RCC 7860 (cell line): ENCODE measurements at regions not wholly inside any gene's neighbourhood (a gene's known extent, or its start where the extent isn't known, plus 50 kb on each side); places are given as distances from the start of the nearest gene placed in this dataset.
"Not testable (repeated sequence)": the region's sequence is repeated elsewhere in the genome, so short reads cannot be mapped to it uniquely, and the experiment has no call there.

Experiments
- DNase-seq: peaks from one replicate; pipeline ENCODE4 v3.0.0-alpha.2; 2015; ENCODE audit warnings: low spot score
- FAIRE-seq: peaks from 2 replicates; lab custom pipeline; 2012; peaks lifted over from hg19 to GRCh38; lab: Jason Lieb, UNC

DNA sequence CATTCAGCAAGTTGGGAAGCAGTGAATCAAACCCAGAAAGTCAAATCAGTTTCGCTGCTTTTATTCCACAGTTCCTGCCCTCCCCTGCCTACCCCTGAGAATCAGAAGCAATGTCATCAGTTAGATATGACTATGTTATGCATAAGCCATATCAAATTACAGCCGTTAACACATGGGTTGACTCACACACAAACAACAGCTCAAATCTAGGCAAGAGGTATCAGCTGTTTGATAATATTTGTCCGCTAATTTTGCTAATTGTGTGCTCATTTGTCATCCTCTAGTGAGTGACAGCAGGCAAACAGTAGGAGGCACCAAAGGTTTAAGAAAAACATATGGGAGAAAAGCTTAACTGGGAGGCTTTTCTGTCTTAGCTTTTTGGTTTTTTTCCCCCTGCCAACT is 327.4 kb upstream of the CCL2 start:
- FAIRE-seq (no peak), DNase-seq (no peak)

- FAIRE-seq (no peak), DNase-seq (no peak)
Measured at GRCh38 chr17:33929181-33929724, 325.8 kb upstream of the CCL2 start.

DNA sequence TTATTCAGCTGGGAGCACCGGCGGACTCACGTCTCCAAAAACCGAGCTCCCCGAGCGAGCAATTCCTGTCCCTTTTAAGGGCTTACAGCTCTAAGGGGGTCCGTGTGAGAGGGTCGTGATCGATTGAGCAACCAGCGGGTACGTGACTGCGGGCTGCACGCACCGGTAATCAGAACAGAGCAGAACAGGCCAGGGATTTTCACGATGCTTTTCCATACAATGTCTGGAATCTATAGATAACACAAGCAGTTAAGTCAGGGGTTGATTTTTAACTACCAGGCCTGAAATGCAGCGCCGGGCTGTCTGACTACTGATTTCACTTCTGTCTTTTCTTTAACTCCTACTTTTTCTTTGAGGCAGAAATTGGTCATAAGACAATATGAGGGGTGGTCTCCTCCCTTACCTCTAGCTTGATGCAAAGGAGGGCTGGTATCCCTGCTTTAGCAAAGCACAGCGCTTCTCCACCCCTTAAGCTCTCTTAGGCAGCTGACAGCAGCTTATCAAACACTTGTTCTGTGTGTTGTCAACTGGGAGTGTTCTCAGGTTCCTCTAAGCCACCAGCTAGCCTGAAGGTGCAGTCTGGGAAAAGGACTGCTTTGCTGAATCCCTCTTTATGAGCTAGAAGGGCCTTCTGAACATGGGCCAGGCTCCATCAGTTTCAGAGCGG is 323.8 kb upstream of the CCL2 start:
- not testable (repeated sequence) for DNase-seq, FAIRE-seq

- DNase-seq, result no peak
- FAIRE-seq, result no peak
Measured at GRCh38 chr17:33932996-33933395, 322.1 kb upstream of the CCL2 start.

DNA sequence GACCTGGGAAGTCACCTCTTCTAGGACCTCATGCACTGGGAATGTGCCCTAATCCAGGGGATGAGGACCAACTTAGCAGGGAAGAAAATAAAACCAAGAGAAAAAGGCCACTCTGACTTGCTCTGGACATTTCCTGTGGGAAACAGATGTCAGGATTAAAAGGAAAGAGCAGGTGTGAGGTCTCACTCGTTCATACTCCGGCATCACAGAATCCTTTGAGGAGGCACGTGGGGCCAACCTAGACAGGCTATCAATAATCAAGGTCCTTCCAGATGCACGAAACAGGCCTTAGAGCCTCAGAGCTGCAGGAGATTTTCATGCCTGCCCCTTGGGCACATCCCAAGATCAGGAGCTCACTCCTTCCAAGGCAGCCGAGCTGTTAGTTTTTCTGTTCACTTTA is 321.5 kb upstream of the CCL2 start:
- FAIRE-seq (no peak), DNase-seq (no peak)

DNA sequence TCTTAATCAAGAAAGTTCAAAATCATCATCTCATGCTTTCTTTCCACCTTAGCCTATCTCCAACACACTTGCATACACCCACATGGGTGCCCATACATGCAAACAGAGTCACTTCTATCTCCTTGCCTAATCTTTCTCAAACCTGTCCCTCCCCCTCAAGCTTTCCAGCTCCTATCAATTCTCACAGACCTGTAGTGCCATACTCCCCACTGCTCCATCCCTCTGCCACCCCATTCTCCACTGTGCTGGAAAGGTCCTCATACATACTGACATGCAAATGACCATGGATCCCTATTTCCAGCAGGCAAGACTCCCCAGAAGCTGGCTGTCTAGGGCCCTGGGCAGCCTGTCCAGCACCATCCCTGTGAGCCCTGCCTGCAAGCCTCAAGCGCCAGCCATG is 320.4 kb upstream of the CCL2 start:
- DNase-seq, result no peak
- FAIRE-seq, result no peak

DNA sequence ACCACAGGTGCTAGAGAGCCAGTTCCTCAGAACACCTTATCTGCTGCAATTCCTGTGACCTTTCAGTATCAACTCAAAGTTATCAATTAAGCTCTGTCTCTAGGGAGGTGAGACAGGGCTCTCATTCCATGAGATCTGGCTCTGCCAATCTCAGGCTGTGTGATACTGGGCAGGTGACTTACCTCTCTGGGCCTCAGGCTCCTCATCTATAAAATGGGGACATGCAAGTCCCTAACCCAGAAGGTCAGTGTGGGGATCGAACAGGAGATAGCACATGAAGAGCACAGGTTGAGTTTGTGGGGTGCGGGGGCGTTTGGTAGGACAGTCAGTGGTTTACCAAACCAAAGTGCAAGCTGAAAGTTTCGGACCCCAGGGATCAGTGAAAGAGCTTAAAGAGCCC is 319.3 kb upstream of the CCL2 start:
- FAIRE-seq (no peak), DNase-seq (no peak)

- DNase-seq (no peak), FAIRE-seq (no peak)
Measured at GRCh38 chr17:33936764-33937163, 318.3 kb upstream of the CCL2 start.

- DNase-seq, result no peak
- FAIRE-seq, result no peak
Measured at GRCh38 chr17:33939959-33940358, 315.1 kb upstream of the CCL2 start.

- FAIRE-seq (no peak), DNase-seq (no peak)
Measured at GRCh38 chr17:33940769-33941370, 314.2 kb upstream of the CCL2 start.

- FAIRE-seq, result no peak
- DNase-seq, result no peak
Measured at GRCh38 chr17:33941744-33942143, 313.3 kb upstream of the CCL2 start.

DNA sequence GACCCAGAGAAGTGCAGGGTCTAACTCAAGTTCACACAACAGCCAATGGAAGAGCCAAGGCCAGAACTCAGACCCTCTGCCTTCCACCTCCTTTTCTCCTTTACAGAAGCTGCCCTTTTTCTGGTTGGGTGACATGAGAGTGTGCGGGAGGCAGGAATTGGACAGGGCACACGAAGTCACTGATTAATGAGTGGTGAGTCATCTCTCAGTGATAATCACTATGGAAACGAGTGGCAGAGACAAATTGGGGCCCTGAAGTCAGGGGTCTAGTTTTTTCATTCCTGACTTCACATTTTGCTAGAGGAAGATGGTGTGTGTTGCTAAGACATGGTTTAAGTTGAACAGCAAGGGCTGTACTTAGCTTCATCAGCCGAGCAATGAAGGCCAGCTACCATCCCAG is 312.7 kb upstream of the CCL2 start:
- DNase-seq (no peak), FAIRE-seq (no peak)

- no peak for DNase-seq
- FAIRE-seq, result no peak
Measured at GRCh38 chr17:33944412-33944811, 310.7 kb upstream of the CCL2 start.

GRCh38 chr17:33944826-33945225 is 310.3 kb upstream of the CCL2 start:
- no peak for FAIRE-seq
- DNase-seq, result no peak

DNA sequence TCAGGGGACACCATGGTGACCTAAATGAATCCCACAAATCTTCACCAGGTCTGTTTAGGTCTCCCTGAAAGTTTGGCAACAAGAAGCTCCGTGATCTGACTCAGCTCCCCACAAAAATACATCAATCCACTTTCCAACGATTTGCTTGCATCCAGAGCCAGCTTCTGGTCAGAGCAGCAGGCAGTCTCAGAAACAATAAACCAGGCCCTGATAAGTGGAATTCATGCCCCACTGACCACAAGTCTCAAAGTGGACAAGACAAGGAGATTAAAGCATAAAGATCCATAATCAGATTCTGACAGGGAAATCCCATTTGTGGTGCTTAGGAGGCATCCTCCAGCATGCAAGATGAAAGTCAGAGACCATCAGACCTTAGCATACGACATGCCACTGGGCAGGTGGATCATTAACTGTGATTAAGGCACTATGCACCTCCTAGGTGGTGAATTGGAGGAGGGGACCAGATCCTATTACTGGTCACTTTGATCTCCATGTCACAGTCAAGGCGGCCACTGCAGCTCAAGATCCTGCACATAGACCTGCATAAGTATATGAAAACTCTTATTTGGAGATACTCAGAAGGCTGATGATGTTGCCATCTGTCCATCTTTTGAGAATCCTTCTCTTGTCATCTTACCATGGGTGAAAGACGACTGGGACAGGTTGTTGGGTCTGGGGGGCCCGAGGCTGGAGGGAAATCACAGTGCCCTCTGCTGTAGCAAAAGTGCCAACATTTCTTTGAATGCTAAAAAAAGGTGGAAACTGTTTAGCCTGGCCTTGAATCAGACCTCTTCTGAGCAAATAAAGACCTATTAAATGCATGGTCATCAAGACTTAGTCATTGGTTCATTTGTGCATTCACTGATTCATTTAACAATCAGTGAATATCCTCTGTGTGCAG is 309.2 kb upstream of the CCL2 start:
- FAIRE-seq (no peak), DNase-seq (no peak)

- DNase-seq (no peak), FAIRE-seq (no peak)
Measured at GRCh38 chr17:33947762-33948161, 307.3 kb upstream of the CCL2 start.

GRCh38 chr17:33948309-33948708 is 306.8 kb upstream of the CCL2 start:
- FAIRE-seq (no peak), DNase-seq (no peak)

DNA sequence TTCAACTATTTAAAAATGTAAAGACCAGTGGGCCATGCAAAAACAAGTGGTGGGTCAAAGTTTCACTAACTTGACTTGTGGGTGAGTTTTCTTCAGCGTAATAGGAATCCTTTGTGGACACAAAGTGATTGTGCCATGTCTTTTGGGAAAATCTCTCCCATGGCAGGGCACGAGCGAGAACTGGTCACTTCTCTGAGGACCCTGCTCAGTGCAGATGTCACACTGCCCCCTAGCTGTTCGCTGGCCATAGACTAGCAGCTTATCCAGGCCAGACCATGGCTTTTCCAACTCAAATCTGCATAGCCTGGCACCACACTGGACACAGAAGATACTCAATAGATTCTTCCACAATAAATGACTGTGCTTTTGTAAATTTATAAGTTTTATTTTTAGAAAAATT is 306.0 kb upstream of the CCL2 start:
- DNase-seq (no peak), FAIRE-seq (no peak)

DNA sequence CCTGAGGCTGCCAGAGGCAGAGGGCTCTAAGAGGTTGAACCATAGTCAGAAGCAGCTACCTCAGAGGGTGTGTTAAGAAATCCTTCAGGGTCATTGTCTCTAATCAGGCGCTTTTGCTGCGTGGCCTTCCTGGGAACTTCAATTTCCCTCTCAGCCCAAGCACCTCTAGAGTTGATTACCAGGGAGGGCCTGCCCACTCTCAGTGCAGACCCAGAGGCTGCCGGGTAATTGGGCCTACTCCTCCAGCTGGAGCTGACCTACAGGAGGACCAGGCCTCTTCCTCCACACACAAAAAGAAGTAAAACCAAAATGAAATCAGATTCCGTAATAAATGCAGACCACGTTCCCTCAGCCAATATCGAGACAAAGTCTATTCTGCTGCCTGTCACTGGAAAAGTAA is 305.0 kb upstream of the CCL2 start:
- FAIRE-seq, result no peak
- DNase-seq, result no peak

GRCh38 chr17:33952425-33952824 is 302.7 kb upstream of the CCL2 start:
- no peak for DNase-seq
- no peak for FAIRE-seq

- DNase-seq (no peak), FAIRE-seq (no peak)
Measured at GRCh38 chr17:33954597-33954996, 300.5 kb upstream of the CCL2 start.

DNA sequence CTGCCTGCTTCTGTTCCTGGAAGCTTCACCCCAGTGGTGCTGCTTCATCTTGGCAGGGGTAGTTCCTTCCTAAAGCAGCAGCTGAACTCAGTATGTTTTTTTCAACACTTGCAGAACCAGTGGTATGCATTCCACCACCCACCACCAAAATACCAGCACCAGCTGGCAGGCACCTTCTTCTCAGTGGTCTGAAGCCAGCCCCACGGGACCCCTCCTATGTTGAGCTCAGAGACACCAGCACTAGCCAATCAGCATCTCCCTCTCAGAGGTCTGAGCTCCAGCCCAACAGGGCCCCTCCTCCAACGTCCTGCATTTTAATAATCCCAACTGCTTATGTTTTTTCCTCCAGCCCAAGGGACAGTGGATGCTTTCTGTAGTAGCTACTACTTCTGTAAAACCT is 299.6 kb upstream of the CCL2 start:
- DNase-seq, result no peak
- no peak for FAIRE-seq
